Muscle of leg (tissue), 3 donors: ENCODE measurements at regions not wholly inside any gene's neighbourhood (a gene's known extent, or its start where the extent isn't known, plus 50 kb on each side); places are given as distances from the start of the nearest gene placed in this dataset.

Experiments
- DNase-seq: peaks from one replicate; pipeline ENCODE4 v3.0.0; 2013
- H3K27ac ChIP-seq: one replicate; pipeline ENCODE4 v1.5.1; 2013; ENCODE audit warnings: mild to moderate bottlenecking, low read length, control low read depth
- H3K27me3 ChIP-seq: one replicate; pipeline ENCODE4 v1.6.1; 2013; ENCODE audit warnings: low read length; ENCODE audit not compliant: control insufficient read depth, insufficient read depth
- H3K36me3 ChIP-seq: one replicate; pipeline ENCODE4 v1.6.1; 2013; ENCODE audit warnings: low read length; ENCODE audit not compliant: control insufficient read depth, insufficient read depth
- H3K4me1 ChIP-seq: one replicate; pipeline ENCODE4 v1.6.1; 2013; ENCODE audit warnings: low read length; ENCODE audit not compliant: control insufficient read depth, insufficient read depth
- H3K4me3 ChIP-seq: one replicate; pipeline ENCODE4 v1.5.1; 2013; ENCODE audit warnings: low read length, control low read depth
- H3K9me3 ChIP-seq: replicated peaks from 2 replicates; pipeline ENCODE4 v1.6.1; 2013; ENCODE audit warnings: low read depth, low read length; ENCODE audit not compliant: control insufficient read depth
- WGBS: methylation state at CpG from one replicate; pipeline ENCODE4 v1.1.5; 2013; ENCODE audit warnings: missing lambda C conversion rate; ENCODE audit not compliant: insufficient coverage; 5-methylcytosine and 5-hydroxymethylcytosine counted together

DNA sequence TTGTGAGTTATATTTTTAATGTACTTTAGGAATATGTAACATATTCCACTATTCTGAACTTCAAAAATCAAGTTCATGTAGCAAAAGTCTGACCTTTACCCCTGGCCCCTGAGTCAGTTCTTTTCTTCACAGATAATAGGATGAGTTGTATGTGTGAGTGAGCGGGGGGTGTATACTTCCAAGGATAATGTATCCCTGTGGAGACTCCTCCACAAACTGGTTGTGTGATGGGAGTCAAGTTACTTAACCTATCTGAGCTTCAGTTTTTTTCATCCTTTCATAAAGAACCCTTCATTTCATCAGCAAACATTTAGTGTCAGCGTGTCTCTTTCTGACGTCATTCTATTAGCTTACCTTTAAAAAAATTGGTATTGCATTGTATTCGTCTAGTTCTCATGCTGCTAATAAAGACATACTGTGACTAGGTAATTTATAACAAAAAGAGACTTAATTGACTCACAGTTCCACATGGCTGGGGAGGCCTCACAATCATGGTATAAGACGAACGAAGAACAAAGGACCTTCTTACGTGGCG is 288.1 kb upstream of the GPC6 start:
- no peaks in the 10 kb centered on the region for H3K36me3 ChIP-seq
- H3K27ac ChIP-seq = no peak overlapping the region
- no peak overlapping the region for H3K4me3 ChIP-seq
- no peak for DNase-seq
- H3K4me1 ChIP-seq = no peaks in the 10 kb centered on the region
- no CpG with 5 or more reads among the region's 8 CpGs for WGBS
- no peaks in the 10 kb centered on the region for H3K27me3 ChIP-seq
- H3K9me3 ChIP-seq = no peaks in the 10 kb centered on the region

DNA sequence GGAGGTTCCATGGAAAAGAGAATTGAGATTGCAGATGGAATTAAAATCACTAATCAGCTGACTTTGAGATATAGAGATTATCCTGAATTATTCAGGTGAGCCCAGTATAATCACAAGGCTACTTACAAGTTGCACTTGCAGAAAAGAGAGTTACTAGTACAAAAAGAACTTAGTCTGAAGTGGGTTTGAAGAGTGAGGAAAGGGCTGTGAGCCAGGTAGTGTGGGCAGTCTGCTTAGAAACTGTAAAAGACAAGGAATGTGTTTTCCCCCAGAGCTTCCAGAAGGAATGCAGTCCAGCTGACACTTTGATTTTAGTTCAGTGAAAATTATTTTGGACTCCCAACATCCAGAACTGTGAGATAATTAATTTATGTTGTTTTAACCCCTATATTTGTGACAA is 285.4 kb upstream of the GPC6 start:
- H3K36me3 ChIP-seq = no peaks in the 10 kb centered on the region
- H3K27ac ChIP-seq = no peak overlapping the region
- H3K9me3 ChIP-seq = no peaks in the 10 kb centered on the region
- DNase-seq = no peak
- no peak overlapping the region for H3K4me3 ChIP-seq
- H3K27me3 ChIP-seq = no peaks in the 10 kb centered on the region
- H3K4me1 ChIP-seq = no peaks in the 10 kb centered on the region

DNA sequence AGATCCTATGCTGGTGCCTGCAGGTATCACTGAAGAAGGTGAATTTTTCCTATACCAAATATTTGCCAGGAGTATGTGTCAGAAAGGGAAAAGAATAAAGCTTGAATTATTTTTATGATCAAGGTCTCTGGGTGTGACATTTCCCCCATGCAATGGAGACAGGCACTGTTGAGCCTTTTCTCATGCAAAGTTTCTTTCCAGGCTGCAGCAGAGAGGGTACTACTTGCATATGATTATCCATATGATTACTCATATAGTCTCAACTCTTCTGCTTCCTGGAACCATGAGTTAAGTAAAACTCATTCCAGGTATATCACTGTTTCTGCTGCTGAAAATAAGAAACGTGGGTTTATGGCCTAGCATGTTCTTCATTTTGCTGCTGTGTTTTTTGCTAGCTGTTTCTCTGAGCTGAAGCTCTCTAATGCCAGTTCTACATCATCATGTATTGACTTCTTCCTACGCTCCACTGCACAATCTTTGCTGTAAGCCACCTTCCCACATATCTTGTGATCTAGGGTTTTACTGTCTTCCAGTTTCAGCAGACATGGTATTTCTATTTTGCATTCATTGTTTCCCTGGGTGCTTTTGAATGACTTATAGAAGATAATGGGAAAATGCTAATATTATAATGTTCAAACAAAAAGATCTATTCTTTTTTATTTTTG is 278.7 kb upstream of the GPC6 start:
- Histone ChIP-seq H3K9me3 (no peaks in the 10 kb centered on the region), H3K36me3 (no peaks in the 10 kb centered on the region), H3K4me3 (no peak overlapping the region), H3K27me3 (no peaks in the 10 kb centered on the region), H3K4me1 (no peaks in the 10 kb centered on the region), H3K27ac (no peak overlapping the region)
- WGBS = no CpG with 5 or more reads among the region's 2 CpGs
- DNase-seq = no peak

DNA sequence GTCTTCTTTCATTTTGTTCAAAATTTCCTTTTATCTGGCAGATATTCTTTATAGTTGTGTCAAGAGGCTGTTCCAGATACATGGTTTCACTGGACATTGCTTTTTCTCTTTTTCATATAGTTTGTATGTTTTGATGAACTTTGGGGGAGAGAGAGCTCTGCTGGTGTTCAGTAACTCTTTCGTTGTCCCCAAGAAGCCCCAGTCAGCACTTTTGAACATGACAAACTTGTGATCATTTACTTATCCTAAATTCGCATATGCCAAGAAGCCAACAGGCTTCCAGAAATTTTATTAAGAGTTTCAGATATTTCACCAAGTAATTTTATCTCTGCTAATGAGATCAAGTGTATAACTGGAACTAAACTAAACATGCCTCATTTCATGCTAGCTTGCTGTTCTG is 275.8 kb upstream of the GPC6 start:
- Histone ChIP-seq H3K27ac (no peak overlapping the region), H3K36me3 (no peaks in the 10 kb centered on the region), H3K27me3 (no peaks in the 10 kb centered on the region), H3K4me1 (no peaks in the 10 kb centered on the region), H3K9me3 (no peaks in the 10 kb centered on the region), H3K4me3 (no peak overlapping the region)
- DNase-seq = no peak
- WGBS = no CpG with 5 or more reads among the region's 2 CpGs

DNA sequence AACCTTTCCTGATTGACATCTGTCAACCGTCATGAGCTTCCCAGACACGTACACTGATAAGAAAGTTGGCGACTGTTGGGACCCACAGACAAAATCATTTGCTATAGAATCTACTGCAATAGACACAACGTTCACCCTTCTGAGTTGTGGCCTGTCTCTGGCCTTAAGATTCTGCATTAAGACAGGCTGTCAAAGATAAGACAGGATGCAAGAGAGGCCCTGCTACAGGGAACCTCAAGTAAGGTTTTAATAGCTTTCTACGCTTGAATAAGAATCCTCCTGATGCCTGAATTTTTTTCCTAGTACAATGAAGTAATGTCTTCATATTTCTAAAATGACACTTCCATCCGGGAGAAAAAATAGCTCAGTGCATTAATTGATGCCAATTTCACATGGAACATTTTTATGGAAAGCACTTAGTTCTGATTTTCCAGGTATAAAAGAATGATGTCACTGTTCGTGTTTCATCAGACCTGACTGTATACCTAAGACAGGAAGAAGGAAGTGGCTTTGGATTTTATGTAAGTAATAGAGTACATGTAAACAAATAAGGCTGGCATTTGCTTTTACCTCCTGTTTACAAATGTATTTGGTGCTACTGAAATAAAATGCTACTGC is 275.2 kb upstream of the GPC6 start:
- 83% methylated on average over 2 of the region's 7 CpGs for WGBS
- H3K9me3 ChIP-seq = no peaks in the 10 kb centered on the region
- H3K27ac ChIP-seq = no peak overlapping the region
- H3K4me1 ChIP-seq = no peaks in the 10 kb centered on the region
- no peaks in the 10 kb centered on the region for H3K27me3 ChIP-seq
- DNase-seq = no peak
- H3K4me3 ChIP-seq = no peak overlapping the region
- no peaks in the 10 kb centered on the region for H3K36me3 ChIP-seq

DNA sequence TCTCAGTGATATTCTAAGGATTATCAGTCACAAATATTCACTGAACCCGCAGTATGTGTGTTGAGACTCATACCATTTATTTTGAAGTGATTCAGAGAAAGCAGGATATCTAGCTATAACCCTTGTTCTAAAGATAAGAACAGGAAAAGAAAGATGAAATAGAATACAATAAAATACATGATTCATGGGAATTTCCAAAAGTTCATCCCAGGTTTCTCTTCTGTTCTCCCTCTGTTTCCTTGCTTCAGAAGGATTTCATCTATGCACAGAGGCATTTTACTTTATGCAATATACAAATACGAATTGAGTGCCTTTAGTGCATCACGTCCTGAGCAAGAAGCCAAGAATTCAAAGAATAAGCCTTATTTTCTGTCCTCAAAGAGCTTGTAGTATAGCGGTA is 274.4 kb upstream of the GPC6 start:
- no peaks in the 10 kb centered on the region for H3K36me3 ChIP-seq
- no peak overlapping the region for H3K27ac ChIP-seq
- H3K4me1 ChIP-seq = no peaks in the 10 kb centered on the region
- H3K9me3 ChIP-seq = no peaks in the 10 kb centered on the region
- H3K4me3 ChIP-seq = no peak overlapping the region
- no peaks in the 10 kb centered on the region for H3K27me3 ChIP-seq
- DNase-seq = no peak
- WGBS = no CpG with 5 or more reads among the region's 4 CpGs

DNA sequence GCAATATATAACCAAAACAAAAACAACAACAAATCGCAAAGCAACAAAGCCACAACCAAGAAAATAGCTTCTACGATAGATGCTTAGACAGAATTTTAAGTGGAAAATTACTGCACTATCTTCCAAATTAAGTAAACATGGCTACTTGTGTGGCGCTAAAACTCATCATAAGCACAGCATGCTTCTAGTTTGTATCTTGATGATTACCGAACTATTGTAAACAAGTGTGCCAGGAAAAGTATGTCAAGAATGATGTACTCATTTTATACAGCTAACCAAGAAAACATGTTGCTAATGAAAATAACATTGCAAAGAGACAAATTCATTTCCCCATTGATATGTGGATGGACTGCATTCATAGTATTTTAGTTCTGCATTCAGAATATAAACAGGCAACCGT is 271.9 kb upstream of the GPC6 start:
- H3K27me3 ChIP-seq = no peaks in the 10 kb centered on the region
- no peaks in the 10 kb centered on the region for H3K36me3 ChIP-seq
- no peaks in the 10 kb centered on the region for H3K9me3 ChIP-seq
- H3K4me3 ChIP-seq = no peak overlapping the region
- no peaks in the 10 kb centered on the region for H3K4me1 ChIP-seq
- no peak for DNase-seq
- no CpG with 5 or more reads among the region's 5 CpGs for WGBS
- no peak overlapping the region for H3K27ac ChIP-seq

DNA sequence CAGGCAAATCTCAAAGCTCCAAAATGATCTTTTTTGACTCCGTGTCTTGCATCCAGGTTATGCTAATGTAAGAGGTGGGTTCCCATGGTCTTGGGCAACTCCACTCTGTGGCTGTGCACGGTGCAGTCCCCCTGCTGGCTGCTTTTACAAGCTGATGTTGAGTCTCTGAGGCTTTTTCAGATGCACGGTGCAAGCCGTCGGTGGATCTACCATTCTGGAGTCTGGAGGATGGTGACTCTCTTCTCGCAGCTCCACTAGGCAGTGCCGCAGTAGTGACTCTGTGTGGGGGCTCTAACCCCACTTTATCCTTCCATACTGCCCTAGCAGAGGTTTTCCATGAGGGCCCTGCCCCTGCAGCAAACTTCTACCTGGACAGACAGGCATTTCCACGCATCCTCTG is 266.8 kb upstream of the GPC6 start:
- H3K9me3 ChIP-seq = no peaks in the 10 kb centered on the region
- no peak overlapping the region for H3K4me3 ChIP-seq

DNA sequence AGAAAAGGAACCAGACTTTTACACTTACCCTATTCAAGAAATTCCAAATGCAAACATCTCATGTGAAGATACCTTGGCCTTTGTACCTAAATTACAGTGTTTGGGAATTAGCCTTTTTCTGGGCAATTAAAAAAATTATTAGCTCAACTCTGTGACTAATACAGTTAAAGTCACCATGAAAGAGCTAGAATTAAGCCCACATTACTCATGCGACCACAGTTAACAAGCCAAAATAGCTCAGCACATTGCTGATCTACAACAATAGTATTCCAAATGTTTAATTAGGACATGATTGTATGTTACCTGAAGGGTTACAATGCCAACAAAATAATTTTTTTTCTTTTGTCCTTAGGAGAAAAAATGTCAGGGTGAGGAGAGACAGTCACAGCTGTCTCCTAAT is 263.6 kb upstream of the GPC6 start:
- H3K4me1 ChIP-seq = no peaks in the 10 kb centered on the region
- no CpG with 5 or more reads among the region's 1 CpG for WGBS
- H3K36me3 ChIP-seq = no peaks in the 10 kb centered on the region
- no peak overlapping the region for H3K27ac ChIP-seq
- H3K27me3 ChIP-seq = no peaks in the 10 kb centered on the region
- H3K9me3 ChIP-seq = no peaks in the 10 kb centered on the region
- DNase-seq = no peak
- H3K4me3 ChIP-seq = no peak overlapping the region

More for the DNA sequence above, 266.8 kb upstream of the GPC6 start:
- no peak for DNase-seq
- H3K27me3 ChIP-seq = no peaks in the 10 kb centered on the region
- no peak overlapping the region for H3K27ac ChIP-seq
- no peaks in the 10 kb centered on the region for H3K36me3 ChIP-seq
- WGBS = 84% methylated on average over 4 of the region's 8 CpGs
- H3K4me1 ChIP-seq = no peaks in the 10 kb centered on the region

DNA sequence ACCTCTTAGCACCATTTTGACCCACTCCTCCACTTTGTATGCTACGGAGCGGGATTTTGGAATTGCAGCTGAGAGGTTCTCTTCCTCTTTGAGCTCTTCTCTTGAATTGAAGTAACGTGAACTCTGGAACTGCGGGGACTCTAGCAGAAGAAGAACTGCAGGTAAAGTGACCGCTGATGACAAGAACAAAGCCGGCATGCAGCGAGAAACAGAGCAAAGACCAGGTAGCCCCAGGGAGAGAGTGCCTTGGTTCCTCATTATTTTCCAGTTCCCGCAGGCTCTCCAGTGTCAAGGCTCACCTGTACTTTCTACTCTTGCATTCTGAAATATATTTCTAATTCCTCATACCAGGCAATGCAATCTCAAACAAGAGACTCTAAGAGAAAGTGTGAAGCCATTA is 260.3 kb upstream of the GPC6 start:
- no peaks in the 10 kb centered on the region for H3K36me3 ChIP-seq
- no peak overlapping the region for H3K27ac ChIP-seq
- 52% methylated on average over 4 of the region's 8 CpGs for WGBS
- DNase-seq = no peak
- H3K4me3 ChIP-seq = no peak overlapping the region
- no peaks in the 10 kb centered on the region for H3K4me1 ChIP-seq
- no peaks in the 10 kb centered on the region for H3K27me3 ChIP-seq
- no peaks in the 10 kb centered on the region for H3K9me3 ChIP-seq
